ENCODE measurements at regions not wholly inside any gene's neighbourhood (a gene's known extent, or its start where the extent isn't known, plus 50 kb on each side); places are given as distances from the start of the nearest gene placed in this dataset.

DNA sequence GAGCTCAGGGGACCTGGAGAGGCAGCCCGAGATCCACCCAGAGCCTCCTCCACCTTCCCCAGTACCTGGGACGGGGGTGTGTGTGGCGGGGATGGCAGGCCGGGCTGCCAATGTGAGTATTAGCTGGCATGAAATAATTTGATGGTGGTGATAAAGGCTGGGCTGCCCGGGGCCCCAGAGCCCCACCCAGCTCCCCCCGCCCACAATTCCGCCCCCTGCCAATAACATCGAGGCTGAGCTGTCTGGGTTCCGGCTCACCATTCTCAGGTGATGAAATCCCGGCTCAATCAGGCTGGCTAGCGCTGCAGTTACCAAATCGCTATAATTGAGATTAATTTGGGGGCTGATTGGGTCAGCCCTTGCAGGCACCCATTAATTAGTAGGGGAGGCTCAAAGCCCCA, 103.8 kb upstream of the CASZ1 start:
- TF ChIP-seq, protein P1, sequence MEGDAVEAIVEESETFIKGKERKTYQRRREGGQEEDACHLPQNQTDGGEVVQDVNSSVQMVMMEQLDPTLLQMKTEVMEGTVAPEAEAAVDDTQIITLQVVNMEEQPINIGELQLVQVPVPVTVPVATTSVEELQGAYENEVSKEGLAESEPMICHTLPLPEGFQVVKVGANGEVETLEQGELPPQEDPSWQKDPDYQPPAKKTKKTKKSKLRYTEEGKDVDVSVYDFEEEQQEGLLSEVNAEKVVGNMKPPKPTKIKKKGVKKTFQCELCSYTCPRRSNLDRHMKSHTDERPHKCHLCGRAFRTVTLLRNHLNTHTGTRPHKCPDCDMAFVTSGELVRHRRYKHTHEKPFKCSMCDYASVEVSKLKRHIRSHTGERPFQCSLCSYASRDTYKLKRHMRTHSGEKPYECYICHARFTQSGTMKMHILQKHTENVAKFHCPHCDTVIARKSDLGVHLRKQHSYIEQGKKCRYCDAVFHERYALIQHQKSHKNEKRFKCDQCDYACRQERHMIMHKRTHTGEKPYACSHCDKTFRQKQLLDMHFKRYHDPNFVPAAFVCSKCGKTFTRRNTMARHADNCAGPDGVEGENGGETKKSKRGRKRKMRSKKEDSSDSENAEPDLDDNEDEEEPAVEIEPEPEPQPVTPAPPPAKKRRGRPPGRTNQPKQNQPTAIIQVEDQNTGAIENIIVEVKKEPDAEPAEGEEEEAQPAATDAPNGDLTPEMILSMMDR (IDR thresholded peaks at IDR 0.05): no peak

DNA sequence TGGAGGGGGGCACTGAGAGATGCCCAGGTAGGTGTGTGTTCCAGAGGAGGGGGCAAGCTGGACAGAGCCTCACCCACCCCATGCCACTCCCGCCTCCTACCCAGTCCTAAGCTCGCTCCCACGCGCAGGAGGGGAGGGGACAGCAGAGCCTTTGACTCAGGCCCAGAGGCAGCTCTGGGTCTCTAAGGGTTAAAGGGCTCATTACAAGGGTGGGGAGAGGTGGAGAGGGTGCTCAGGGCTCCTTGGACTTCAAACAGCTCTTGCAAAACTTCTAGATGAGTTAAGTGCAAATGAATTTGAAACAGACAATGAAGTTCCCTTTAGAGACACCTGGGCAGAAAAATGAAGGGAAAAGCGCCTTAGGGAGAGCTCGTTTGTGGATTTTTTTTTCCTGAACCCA, 104.2 kb upstream of the CASZ1 start:
- TF ChIP-seq, protein P1 (IDR thresholded peaks at IDR 0.05): no peak

DNA sequence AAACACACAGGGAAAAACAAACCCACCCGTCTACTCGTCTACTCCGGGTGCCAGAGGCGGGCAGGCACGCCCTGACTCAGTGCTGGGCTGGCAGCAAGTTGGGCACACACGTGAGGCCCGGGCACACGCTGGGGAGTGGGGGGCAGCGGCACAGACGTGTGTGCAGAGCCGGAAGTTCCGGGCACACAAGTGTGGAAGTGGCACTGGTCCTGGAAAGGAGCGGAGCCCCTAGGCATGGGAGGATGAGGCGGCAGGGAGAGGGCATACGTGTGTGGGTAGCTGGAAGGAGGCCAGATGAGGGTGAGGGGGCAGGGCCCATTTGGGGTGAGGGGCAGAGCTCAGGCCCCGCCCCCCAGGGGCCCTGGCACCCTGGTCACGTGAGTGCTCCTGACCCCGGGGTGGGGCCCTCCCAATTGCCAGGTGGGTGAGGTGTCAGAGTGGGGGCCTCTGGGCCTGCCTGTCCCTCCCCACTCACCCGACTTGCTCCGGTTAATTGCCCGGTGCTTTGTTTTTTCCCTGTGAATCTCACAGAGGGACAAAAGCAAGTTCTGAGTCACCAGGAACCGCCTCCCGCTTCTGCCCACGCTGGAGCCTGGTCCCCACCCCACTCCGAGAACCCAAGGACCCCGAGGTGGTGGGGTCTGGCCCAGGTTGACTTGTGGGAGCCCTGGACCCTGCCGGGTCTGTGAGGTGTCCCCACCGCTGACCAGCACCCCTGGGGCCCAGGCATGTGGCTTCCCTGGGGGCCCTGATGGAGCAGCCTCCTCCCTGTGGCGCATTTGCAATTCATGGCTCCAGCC, 104.8 kb upstream of the CASZ1 start:
- TF ChIP-seq, protein P1 (IDR thresholded peaks at IDR 0.05): no peak

DNA sequence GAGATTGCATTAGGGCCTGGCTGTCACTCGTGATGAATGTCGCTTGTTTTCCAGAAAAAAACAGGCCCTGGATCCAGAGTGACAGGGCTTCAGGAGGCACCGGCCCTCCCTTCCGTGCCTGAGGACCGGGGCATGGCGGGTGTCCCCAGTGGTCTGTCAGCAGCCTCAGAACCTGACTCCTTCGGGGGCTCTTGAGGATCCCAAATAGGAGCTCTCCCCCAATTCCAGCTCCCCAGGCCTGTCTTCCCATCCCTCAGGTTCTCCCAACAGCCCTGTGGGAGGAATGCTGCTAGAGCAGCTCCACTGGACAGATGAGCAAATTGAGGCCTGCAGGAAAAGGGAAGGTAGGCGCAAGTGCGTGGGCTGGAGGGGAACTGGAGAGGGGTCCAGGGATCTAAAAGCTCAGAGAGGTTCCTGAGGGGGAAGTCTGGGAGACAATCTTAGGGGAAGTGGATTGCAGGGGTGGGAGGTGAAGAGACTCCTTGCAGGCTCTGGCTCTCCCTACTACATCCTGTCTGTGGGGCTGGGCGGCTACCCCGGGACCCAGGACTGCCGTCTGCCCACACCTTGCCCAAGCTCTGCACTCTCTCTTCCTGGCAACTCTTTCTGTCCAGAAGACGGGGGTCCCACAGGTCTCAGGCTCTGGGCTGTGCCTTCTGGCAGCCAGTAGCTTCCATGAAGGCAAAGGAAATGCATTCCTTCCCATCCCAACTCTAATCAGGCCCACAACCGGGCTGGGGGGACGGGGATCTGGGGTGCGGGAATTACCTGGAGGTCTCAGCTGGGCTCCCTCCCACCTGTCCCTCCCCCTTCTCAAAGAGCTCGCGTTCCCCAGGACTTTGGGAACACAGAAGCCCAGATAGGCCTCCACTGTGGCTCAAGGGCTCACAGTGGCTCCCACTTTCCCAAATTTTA, 105.7 kb upstream of the CASZ1 start:
- TF ChIP-seq, protein P1 (IDR thresholded peaks at IDR 0.05): no peak

DNA sequence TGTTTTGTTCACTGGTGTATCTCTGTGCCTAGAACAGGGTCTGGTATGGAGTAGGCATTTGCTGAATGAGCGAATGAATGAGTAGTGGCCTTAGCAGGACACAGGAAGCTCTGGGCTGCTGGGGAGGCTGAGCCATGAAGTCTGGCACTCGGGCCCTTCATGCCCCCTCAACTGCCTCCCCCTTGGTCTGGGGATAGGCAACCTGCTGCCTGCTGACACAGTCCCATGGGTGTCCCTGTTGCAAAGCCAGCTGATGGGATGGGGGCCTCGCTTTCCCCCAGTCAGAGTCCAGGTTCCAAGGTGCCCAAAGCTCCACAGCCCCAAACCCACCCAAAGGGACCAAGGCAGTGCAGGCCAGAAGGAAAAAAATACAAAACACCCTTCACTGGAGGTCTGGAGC, 107.0 kb upstream of the CASZ1 start:
- TF ChIP-seq, protein P1 (IDR thresholded peaks at IDR 0.05): no peak

DNA sequence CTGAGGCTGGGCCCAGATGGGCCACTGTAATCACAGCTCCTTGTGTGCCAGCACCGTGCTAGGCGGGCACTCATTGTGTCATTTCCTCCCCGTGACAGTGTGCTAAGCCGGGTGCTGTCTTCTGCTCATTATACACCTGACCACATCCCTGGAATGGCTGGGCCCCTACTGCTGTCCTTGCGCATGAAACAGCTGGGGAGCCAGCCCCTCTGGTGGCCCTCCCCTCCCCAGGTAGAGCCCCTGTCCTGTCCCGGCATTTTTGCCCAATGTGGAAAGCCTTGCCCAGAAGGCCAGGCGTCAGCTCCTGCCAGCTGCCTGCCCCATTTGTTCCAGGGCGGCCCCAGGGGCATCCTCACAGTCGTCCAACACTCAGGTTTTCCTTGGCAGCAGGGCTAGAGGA, 107.4 kb upstream of the CASZ1 start:
- TF ChIP-seq, protein P1 (IDR thresholded peaks at IDR 0.05): no peak

DNA sequence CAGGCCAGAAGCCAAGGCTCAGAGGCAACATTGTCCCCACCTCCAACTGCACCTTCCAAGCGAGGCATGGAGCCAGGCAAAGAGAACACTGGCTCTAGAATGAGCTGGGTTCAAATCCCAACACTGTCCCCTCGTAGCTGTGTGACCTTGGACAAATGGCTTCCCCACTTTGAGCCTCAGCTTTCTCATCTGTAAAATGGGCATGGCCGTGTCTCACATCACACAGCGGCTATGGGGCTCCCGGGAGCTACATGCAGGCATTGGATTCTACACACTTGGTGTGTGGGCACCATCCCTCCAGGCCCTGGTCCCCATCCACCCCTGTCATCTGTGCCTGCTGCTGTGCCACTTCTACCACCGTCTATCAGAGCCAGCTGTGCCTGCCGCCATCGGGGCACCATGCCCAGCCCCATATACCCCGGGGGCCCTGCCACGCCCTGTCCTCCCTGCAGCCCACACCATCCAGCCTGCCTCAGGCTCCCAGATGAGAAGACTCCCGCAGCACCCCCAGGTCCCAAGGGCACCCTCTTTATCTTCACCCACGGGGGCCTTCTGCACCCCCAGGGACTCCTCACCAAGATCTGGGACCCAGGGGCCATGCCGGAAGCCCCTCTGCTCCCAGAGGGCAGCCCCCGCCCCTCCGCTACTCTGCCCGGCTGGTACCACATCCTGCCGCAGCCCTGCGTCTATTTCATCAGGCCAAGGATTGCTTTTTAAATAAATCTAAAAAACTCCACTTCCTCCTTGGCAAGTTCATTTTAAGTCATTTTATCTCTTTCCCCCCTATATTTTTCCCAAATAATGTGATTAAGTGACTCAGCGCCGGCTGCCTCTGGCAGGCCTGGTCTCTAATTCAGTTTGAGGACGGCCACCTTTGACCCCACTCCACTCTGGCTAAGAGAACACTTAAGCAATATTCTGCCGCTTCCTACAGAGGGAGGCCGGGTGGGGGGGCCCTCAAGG, 107.8 kb upstream of the TARDBP start:
- TF ChIP-seq, protein P1 (IDR thresholded peaks at IDR 0.05): no peak

Measured in LNCAP (cell line).